DMS79 (cell line): ENCODE measurements at regions not wholly inside any gene's neighbourhood (a gene's known extent, or its start where the extent isn't known, plus 50 kb on each side); places are given as distances from the start of the nearest gene placed in this dataset.

ENCODE experiments used
- DNase-seq: peaks from one replicate; lab custom pipeline; 2025; lab: John Stamatoyannopoulos, UW

GRCh38 chr6:167674486-167674885 is 152.2 kb upstream of the AFDN start:
- DNase-seq = no peak

- DNase-seq = no peak
Observed at GRCh38 chr6:167676000-167676665, 150.6 kb upstream of the AFDN start.

DNA sequence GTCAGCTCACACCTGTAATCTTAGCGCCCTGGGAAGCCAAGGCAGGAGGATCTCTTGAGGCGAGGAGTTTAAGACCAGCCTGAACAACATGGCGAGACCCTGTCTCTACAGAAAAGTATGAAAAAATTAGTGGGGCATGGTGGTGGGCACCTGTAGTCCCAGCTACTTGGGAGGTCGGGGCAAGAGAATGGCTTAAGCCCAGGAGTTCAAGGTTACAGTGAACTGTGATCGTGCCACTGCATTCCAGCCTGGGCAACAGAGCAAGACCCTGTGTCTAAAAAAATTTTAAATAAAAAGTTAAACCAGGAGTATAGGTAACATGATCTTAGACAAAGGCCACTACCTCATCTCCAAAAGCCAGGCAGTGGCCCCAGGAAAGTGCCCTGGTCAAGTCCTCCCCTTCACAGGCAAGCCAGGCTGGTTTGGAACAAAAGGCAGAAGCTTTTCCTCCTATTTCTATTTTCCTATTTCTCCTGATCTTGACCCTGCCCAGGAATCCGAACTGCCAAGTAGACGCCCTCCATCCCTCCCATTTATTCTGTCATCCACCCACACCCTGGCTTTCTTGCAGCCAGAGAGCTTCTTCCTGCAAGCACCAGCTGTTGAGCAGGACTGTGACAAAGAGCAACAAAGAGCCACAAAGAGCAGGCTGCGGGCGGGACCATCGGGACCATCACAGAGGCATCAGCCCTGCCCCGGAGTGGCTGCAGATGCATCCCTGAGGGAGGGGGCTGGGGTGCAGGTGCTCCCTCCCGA is 149.9 kb upstream of the AFDN start:
- no peak for DNase-seq

DNA sequence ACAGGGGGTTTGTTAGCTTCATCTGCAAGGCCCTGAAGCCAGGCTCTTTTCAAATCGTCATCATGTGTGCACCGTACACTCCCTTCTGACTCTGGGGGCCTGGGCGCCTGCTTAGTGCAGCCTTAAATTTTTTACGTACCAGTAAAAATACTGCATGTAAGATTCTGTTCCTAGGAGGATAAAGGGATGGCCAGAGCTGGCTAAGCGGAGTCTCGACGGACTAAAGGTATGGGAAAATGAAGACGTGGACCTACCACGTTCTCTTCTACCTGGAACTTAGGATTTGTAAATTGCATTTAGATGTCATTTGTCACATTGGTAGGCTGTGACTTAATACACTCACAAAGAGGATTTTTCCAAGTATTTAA is 149.3 kb upstream of the AFDN start:
- DNase-seq = no peak

GRCh38 chr6:167678102-167679101 is 148.3 kb upstream of the AFDN start:
- no peak for DNase-seq

DNA sequence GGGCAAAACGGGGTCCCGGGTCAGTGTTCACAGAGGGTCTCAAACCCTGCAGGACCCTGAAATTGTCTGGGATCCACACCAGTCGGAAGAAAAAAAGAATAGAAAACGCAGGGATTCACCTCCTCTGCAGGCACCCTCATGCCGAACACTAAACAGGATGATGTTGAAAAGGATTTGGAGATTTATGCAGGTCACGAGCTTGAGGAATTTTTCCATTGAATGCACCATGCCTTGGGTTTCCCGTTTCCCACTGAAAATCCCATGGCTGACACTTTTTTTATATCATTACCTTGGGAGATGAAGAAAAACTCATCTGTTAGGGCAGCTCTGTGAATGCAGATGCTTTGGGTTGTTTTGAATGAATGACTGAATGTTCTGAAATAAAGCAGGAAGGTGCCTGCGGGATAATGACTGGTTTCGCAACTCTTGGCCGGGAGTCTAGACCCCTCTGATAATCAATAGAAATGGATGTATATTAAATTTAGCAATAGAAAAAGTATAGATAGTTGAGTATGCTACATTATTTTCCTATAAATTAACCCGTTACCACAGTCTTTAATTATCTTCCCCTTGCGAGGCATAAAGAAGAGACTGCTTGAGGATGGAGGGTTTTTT is 147.5 kb upstream of the AFDN start:
- DNase-seq = no peak

DNA sequence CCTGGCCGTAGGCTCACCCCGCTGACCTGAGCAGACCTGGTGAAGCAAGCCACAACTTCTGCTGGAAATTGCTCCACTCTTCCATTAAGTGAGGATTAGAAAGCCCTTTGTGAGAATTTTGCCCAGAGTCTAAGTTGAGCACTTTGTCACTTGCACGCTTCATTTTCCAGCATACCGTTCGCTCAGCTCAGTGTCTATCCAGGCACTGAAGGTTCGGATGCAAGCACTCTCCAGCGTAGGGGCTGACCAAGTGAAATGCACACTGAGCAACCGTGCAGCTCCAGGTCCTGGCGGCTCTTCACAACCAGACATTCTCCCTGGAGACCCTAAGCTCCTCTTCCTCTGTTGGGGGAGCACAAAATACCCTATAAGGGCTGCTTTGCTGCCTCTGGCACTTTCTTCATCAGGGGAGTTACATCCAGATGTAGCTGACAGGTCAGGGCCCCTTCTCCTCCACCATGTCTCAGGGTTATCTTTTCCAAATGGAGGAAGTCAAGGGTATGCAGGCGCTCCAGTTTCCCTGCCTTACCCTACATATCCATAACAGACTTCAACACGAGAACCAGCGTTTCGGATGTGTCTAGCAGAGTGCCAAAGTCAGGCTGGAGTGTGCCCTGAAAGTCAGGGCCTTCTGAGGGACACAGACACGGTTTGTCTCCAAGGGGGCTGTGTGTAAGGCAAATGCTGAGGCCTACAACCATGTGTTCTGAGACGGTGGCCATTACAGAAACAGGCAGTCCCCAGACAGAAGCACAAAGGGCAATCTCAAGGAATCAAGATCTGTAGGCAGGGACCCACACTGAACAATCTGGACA is 146.7 kb upstream of the AFDN start:
- DNase-seq = no peak

GRCh38 chr6:167680605-167681149 is 146.0 kb upstream of the AFDN start:
- no peak for DNase-seq

DNA sequence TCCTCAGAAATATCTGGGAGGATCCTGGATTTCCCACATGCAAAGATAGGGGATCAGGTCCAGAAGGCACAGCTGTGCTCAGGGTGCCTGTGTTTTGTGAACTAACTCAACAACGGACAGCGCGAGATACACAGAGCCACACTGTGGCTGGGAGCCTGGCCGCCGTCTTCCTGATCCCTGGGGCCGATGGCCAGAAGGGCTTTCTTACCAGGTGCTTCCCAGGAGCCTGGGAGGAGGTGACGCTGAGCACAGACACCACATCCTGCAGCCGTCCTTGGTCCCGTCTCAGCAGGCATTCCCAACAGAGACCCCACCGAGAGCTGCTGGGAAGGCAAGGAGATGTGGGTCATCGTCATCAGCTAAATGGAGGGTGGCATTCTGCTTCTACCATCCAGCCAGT is 144.6 kb upstream of the AFDN start:
- no peak for DNase-seq

DNA sequence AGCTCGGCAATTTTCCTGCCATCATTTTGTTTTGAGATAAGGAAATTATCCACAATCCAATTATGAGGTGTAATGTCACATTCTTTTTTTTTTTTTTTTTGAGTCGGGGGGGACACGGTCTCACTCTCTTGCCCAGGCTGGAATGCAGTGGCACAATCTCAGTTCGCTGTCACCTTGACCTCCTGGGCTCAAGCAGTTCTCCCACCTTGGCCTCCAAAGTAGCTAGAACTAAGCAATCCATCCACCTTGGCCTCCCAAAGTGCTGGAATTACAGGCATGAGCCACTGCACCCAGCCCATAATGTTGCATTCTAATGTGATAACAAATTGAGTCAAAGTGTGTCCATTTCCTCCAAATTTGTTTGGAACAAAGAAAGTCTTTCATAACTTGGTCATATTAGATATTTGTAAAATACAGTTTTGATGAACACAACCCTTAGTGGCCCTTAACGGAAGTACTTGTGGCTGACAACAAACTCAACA is 144.1 kb upstream of the AFDN start:
- DNase-seq = no peak

GRCh38 chr6:167683028-167683862 is 143.5 kb upstream of the AFDN start:
- DNase-seq = no peak

DNA sequence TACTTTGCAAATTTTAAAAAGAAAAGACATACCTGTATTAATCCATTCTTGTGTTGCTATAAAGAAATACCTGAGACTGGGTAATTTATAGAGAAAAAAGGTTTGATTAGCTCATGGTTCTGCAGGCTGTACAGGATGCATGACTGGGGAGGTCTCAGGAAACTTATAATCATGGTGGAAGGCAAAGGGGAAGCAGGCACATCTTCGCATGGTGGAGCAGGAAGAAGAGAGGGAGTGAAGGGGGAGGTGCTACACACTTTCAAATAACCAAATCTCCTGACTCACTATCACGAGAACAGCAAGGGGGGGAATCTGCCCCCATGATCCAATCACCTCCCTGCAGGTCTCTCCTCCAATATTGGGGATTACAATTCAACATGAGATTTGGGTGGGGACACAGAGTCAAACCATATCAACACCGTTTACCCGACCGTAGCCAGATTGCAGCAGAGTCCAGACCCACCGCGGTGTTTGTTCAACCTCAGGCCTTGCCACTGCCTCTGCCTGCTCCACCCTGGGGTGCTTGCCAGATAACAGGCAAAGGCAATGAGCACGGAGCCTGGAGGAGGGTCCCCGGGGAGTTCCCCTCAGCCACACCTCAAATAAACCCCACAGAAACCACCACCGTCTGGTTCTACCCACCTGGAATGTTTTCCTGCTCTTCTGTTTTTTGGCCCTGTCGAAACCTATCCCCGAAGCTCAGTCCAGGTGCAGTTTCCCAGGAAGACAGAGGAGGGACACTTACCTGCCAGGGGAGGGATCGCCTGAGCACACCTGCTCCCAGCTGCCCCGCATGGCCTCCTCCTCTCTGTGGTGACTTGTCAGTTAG is 142.2 kb upstream of the AFDN start:
- no peak for DNase-seq

DNA sequence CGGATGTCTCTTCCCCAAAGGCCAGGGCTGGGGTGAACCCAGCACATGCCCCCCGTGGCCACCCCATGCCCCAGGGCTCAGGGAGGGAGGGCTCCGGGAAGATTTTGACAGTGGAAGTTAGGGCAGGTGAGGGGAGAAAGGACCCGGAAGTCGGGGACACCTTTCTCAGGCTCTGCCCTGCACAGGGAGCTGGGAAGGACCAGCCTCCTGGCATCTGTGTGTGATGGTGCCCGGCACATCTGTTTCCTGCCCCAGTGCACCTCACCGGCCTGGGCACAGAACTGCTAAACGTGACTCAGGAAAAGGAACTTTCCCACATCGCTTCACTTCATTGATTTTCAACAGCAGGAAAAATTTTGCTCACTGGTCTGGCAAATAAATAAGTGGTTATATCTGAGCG is 141.1 kb upstream of the AFDN start:
- no peak for DNase-seq

- DNase-seq = no peak
Observed at GRCh38 chr6:167686204-167686893, 140.4 kb upstream of the AFDN start.

- DNase-seq = no peak
Observed at GRCh38 chr6:167687116-167687725, 139.5 kb upstream of the AFDN start.

- DNase-seq = no peak
Observed at GRCh38 chr6:167688123-167688522, 138.6 kb upstream of the AFDN start.

DNA sequence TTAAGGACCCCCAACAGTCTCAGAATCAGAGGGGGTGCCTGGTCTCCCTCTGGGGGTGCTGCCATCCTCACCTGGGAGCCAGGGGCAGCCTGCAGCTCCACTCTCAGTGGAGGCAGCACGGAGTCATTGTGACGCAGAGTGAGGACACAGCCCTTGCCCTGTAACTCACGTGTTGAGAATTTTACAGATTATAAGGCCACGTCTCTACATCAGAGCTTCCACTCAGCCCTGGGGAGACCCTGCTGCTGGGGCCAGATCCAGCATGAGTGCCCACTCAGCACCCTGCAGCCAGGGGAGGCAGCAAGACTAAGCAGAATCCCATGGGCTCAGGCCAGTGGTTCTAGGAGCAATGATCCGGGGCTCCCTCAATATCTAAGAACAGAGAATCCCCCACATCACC is 137.4 kb upstream of the AFDN start:
- DNase-seq = no peak

DNA sequence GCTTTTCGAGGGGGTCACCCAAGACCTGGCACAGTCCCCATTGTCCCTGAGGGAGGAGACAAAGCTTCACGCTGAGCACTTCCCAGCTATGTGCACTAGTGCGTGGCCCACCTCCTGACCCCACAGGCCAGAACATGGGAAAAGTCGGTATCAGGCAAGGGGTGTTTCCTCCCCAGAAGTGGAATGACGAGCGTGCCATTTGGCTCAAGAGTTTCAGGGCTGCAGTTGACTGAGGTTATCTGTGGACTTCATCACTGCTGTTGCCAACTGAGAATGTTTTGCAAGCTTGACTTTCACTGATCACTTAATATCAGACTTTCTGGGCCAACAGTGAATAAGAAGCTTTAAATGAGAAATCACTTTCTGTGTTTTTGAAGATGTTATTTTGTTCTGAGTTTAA is 137.0 kb upstream of the AFDN start:
- no peak for DNase-seq
